Transverse colon (tissue), 4 donors: ENCODE measurements at regions not wholly inside any gene's neighbourhood (a gene's known extent, or its start where the extent isn't known, plus 50 kb on each side); places are given as distances from the start of the nearest gene placed in this dataset.

ENCODE experiments used
- DNase-seq: peaks from one replicate; pipeline ENCODE4 v3.0.0-alpha.2; 2019
- H3K27ac ChIP-seq, 4 donors: fragments of 200-600 bp; sonication (generic); 2 replicates each; pipeline ENCODE4 v1.5.1; 2016 to 2018; ENCODE audit warnings: inconsistent platforms in 4 of 4
- H3K27me3 ChIP-seq: fragments of 200-600 bp; sonication (generic); 2 replicates; pipeline ENCODE4 v1.5.1; 2017; ENCODE audit warnings: inconsistent platforms
- H3K36me3 ChIP-seq, 4 donors: fragments of 200-600 bp; sonication (generic); 2 replicates each; pipeline ENCODE4 v1.5.1; 2017 to 2019; ENCODE audit warnings: inconsistent platforms in 4 of 4
- H3K4me1 ChIP-seq, 4 donors: fragments of 200-600 bp; sonication (generic); 2 replicates each; pipeline ENCODE4 v1.5.1; 2017 to 2020; ENCODE audit warnings: inconsistent platforms in 4 of 4
- H3K4me3 ChIP-seq, 4 donors: fragments of 200-600 bp; sonication (generic); 1 replicate in 1 of 4; 2 replicates in 3 of 4; pipeline versions ENCODE4 v1.5.1 to v1.6.1; 2017 to 2019; ENCODE audit warnings: inconsistent platforms in 4 of 4
- H3K9me3 ChIP-seq, 2 donors: fragments of 200-600 bp; sonication (generic); 2 replicates each; pipeline ENCODE4 v1.5.1; 2017 to 2019; ENCODE audit warnings: inconsistent platforms in 2 of 2
- CTCF ChIP-seq, 5 experiments: fragments of 200-600 bp in 3 of 5; fragments of 450-650 bp in 2 of 5; sonication (generic) in 3 of 5; IDR thresholded peaks; 1 replicate in 2 of 5; 2 replicates in 3 of 5; pipeline ENCODE4 v1.5.1; 2016 to 2017; ENCODE audit warnings: antibody characterized with exemption in 5 of 5, inconsistent platforms in 3 of 5, mild to moderate bottlenecking in 2 of 5, moderate library complexity in 1 of 5
- EP300 ChIP-seq: sonication (generic); formaldehyde crosslinking; IDR thresholded peaks from one replicate; pipeline ENCODE4 v1.6.1; 2017; ENCODE audit warnings: antibody characterized with exemption, low read depth
- POLR2A ChIP-seq: fragments of 450-650 bp; IDR thresholded peaks from one replicate; pipeline ENCODE4 v1.6.1; 2016; ENCODE audit warnings: antibody characterized with exemption, mild to moderate bottlenecking, moderate library complexity
- POLR2AphosphoS5 ChIP-seq, 3 donors: sonication (generic); formaldehyde crosslinking; IDR thresholded peaks; one replicate each; pipeline ENCODE4 v1.6.1; 2016; ENCODE audit warnings: antibody characterized with exemption in 3 of 3
- WGBS, 2 donors: methylation state at CpG; one replicate each; pipeline ENCODE4 v1.1.5; 2018; ENCODE audit warnings: low coverage in 1 of 2; 5-methylcytosine and 5-hydroxymethylcytosine counted together
- in situ Hi-C, 4 donors: fragments of 200-750 bp; cut with MboI; loops; one replicate each; pipeline versions ENCODE4 v1.15.0 to v1.15.1; 2017; ENCODE audit warnings: low sequenced_read_pairs in 3 of 4, low pct_ligation_motif_present in 1 of 4, low pct_unique_long_range_greater_than_20kb in 1 of 4
- intact Hi-C: fragments of 100-400 bp; cut with DNase I; formaldehyde crosslinking; loops from one replicate; pipeline ENCODE4 v1.15.1; 2023; ENCODE audit warnings: low total_unique reads

- H3K36me3 ChIP-seq: no peaks in the 10 kb centered on the region
- DNase-seq: no peak
- H3K4me1 ChIP-seq: no peaks in the 10 kb centered on the region
- no peak for TF ChIP-seq POLR2A
- no peak for TF ChIP-seq CTCF (IDR thresholded peaks at IDR 0.05)
- TF ChIP-seq EP300: no peak
- no peak for TF ChIP-seq POLR2AphosphoS5 (IDR thresholded peaks at IDR 0.05)
- H3K4me3 ChIP-seq: no peak overlapping the region
- in situ Hi-C loops: loop anchor here in 1 of 4 donors (25.0 kb wide), 1 partner anchor 144 kb away; no protein-coding TSS in a partner anchor
- intact Hi-C loops: no loop called here
- no peak overlapping the region for H3K27ac ChIP-seq
- WGBS, 2 donors: 64 to 79% methylated on average over 1 of the region's 1 CpG
- no peaks in the 10 kb centered on the region for H3K9me3 ChIP-seq
- no peaks in the 10 kb centered on the region for H3K27me3 ChIP-seq
These were observed 425.3 kb upstream of the TGFBR2 start for GRCh38 chr3:30181178-30181465.

- H3K4me1 ChIP-seq: no peaks in the 10 kb centered on the region
- no peak overlapping the region for H3K4me3 ChIP-seq
- H3K27ac ChIP-seq: no peak overlapping the region
- no peak for DNase-seq
- intact Hi-C loops: no loop called here
- no peaks in the 10 kb centered on the region for H3K9me3 ChIP-seq
- no peak for TF ChIP-seq EP300
- TF ChIP-seq POLR2AphosphoS5 (IDR thresholded peaks at IDR 0.05): no peak
- TF ChIP-seq CTCF (IDR thresholded peaks at IDR 0.05): no peak
- no peak for TF ChIP-seq POLR2A
- H3K36me3 ChIP-seq: no peaks in the 10 kb centered on the region
- no peaks in the 10 kb centered on the region for H3K27me3 ChIP-seq
- in situ Hi-C loops: loop anchor here in 1 of 4 donors (25.0 kb wide), 1 partner anchor 144 kb away; no protein-coding TSS in a partner anchor
These were observed 424.8 kb upstream of the TGFBR2 start for GRCh38 chr3:30181581-30181980.

- Histone ChIP-seq H3K27me3 (no peaks in the 10 kb centered on the region), H3K36me3 (no peaks in the 10 kb centered on the region), H3K27ac (no peak overlapping the region), H3K9me3 (no peaks in the 10 kb centered on the region), H3K4me1 (no peaks in the 10 kb centered on the region), H3K4me3 (no peak overlapping the region)
- 94 to 96% methylated on average over 2 of the region's 2 CpGs for WGBS, 2 donors
- no peak for DNase-seq
- TF ChIP-seq POLR2A (no peak), POLR2AphosphoS5 (IDR thresholded peaks at IDR 0.05) (no peak), EP300 (no peak), CTCF (IDR thresholded peaks at IDR 0.05) (no peak)
- intact Hi-C loops: no loop called here
- in situ Hi-C loops: loop anchor here in 1 of 4 donors (25.0 kb wide), 1 partner anchor 146 kb away; no protein-coding TSS in a partner anchor
These were observed 423.0 kb upstream of the TGFBR2 start for GRCh38 chr3:30183421-30183820.

GRCh38 chr3:30184091-30184810 is 422.1 kb upstream of the TGFBR2 start:
- Histone ChIP-seq H3K27me3 (no peaks in the 10 kb centered on the region), H3K4me3 (no peak overlapping the region), H3K27ac (no peak overlapping the region), H3K9me3 (no peaks in the 10 kb centered on the region), H3K4me1 (no peaks in the 10 kb centered on the region), H3K36me3 (no peaks in the 10 kb centered on the region)
- TF ChIP-seq EP300 (no peak), CTCF (IDR thresholded peaks at IDR 0.05) (no peak), POLR2A (no peak), POLR2AphosphoS5 (IDR thresholded peaks at IDR 0.05) (no peak)
- intact Hi-C loops (no loop called here), in situ Hi-C loops (loop anchor here in 1 of 4 donors (25.0 kb wide), 1 partner anchor 147 kb away; no protein-coding TSS in a partner anchor)
- 66 to 73% methylated on average over 1 of the region's 1 CpG for WGBS, 2 donors
- no peak for DNase-seq
